ENCODE measurements at regions not wholly inside any gene's neighbourhood (a gene's known extent, or its start where the extent isn't known, plus 50 kb on each side); places are given as distances from the start of the nearest gene placed in this dataset.
A peak's percentile ranks its signal among the peaks of the same experiment; 100 is the strongest.

DNA sequence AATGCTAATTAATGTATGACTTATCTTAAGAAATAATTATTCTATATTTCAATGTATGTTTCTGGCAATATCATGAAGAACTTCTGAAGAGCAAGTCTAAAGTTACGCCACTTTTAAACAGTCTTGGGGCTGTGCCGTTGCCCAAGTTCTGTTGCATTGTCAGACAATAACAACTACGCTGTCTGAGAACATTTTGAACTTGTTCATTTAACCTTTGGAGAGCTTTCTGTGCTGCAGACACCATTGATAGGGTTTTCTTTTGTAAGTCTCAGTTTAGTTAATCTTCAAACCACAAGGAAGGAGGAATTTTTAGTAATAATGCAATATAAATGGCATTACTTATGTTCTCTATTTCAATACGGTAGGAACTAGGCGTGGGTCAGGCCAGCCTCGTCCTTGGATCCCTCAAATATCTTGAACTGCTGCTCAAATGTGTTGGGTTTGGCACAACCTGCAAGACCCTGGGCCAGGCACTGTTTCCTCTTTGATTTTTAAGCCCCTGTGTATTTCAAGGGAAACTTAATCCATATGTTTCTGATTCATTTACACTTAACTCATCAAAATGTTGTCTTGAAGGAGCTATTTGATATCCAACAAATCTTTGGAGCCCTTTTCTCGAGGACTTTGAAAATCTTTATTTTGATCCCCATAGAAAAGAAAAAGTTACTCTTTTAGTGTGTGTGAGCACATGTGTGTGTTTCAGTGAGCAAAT, 215.5 kb downstream of the INHBA start:
- DNase-seq (ENCODE audit: low read depth): no peak
- TF ChIP-seq, protein P1, sequence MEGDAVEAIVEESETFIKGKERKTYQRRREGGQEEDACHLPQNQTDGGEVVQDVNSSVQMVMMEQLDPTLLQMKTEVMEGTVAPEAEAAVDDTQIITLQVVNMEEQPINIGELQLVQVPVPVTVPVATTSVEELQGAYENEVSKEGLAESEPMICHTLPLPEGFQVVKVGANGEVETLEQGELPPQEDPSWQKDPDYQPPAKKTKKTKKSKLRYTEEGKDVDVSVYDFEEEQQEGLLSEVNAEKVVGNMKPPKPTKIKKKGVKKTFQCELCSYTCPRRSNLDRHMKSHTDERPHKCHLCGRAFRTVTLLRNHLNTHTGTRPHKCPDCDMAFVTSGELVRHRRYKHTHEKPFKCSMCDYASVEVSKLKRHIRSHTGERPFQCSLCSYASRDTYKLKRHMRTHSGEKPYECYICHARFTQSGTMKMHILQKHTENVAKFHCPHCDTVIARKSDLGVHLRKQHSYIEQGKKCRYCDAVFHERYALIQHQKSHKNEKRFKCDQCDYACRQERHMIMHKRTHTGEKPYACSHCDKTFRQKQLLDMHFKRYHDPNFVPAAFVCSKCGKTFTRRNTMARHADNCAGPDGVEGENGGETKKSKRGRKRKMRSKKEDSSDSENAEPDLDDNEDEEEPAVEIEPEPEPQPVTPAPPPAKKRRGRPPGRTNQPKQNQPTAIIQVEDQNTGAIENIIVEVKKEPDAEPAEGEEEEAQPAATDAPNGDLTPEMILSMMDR (IDR thresholded peaks at IDR 0.05; ENCODE audit: insufficient read depth, low read depth, low read length): no peak
- H3K4me3 ChIP-seq (ENCODE audit: low read depth, low read length): no peak overlapping the region

GRCh38 chr7:41481353-41481752, 221.5 kb downstream of the INHBA start:
- TF ChIP-seq, protein P1 (IDR thresholded peaks at IDR 0.05; ENCODE audit: insufficient read depth, low read depth, low read length): no peak
- peak; percentile 52 for DNase-seq (ENCODE audit: low read depth)
- no peak overlapping the region for H3K4me3 ChIP-seq (ENCODE audit: low read depth, low read length)

- H3K4me3 ChIP-seq (ENCODE audit: low read depth, low read length): no peak overlapping the region
- TF ChIP-seq, protein P1 (IDR thresholded peaks at IDR 0.05; ENCODE audit: insufficient read depth, low read depth, low read length): no peak
- no peak for DNase-seq (ENCODE audit: low read depth)
These were observed 224.7 kb downstream of the INHBA start for GRCh38 chr7:41478187-41478586.

- H3K4me3 ChIP-seq (ENCODE audit: low read depth, low read length): no peak overlapping the region
- TF ChIP-seq, protein P1 (IDR thresholded peaks at IDR 0.05; ENCODE audit: insufficient read depth, low read depth, low read length): no peak
- no peak for DNase-seq (ENCODE audit: low read depth)
These were observed 226.5 kb downstream of the INHBA start for GRCh38 chr7:41476460-41476803.

GRCh38 chr7:41475801-41476459, 227.0 kb downstream of the INHBA start:
- no peak overlapping the region for H3K4me3 ChIP-seq (ENCODE audit: low read depth, low read length)
- DNase-seq (ENCODE audit: low read depth): no peak
- TF ChIP-seq, protein P1 (IDR thresholded peaks at IDR 0.05; ENCODE audit: insufficient read depth, low read depth, low read length): no peak

DNA sequence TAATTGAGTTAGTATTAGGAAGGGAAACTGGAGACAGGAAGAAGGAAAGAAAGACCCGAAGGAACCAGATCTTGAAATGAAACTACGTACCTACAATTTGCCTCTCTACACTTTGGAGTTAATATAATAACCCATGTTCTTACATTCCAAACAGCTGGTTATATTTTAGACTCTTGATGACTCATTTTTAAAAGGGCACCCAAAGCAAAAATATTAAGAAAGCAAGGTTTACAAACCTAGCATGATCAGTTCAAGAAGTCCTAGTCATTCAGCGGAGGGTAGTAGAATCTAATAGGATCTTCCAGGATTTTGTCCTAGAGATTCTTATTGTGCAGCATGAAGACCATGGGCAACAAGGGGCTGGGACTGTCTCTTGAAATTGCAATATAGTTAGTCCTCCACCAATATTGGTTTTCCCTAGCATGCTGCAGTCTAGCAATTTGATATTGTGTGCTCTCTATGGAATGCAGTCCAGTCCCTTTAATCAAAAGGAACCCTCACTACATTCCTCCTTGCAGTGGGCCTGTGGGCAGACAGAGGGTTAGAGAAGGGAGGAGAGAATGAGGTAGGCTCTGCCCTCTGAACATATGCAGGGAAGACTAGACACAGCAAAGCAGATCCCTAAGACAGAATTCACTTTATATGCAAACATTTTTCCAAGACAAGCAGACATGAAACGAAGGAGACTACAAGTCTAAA, 230.3 kb downstream of the INHBA start:
- TF ChIP-seq, protein P1 (IDR thresholded peaks at IDR 0.05; ENCODE audit: insufficient read depth, low read depth, low read length): no peak
- no peak overlapping the region for H3K4me3 ChIP-seq (ENCODE audit: low read depth, low read length)
- no peak for DNase-seq (ENCODE audit: low read depth)
